NCI-H1417 (cell line): ENCODE measurements at regions not wholly inside any gene's neighbourhood (a gene's known extent, or its start where the extent isn't known, plus 50 kb on each side); places are given as distances from the start of the nearest gene placed in this dataset.
A peak's percentile ranks its signal among the peaks of the same experiment; 100 is the strongest.

Experiments
- DNase-seq, 3 experiments: peaks; one replicate each; lab custom pipeline; 2025; lab: John Stamatoyannopoulos, UW

- peak in 2 of 3 experiments; percentile 27 to 60 for DNase-seq
These were observed 128.0 kb upstream of the VSTM2B start for GRCh38 chr19:29397748-29398147.

GRCh38 chr19:29399804-29400203 lies 126.0 kb upstream of the VSTM2B start:
- peak in 1 of 3 experiments; percentile 49 for DNase-seq

GRCh38 chr19:29400917-29401711 lies 124.7 kb upstream of the VSTM2B start:
- no peak for DNase-seq

GRCh38 chr19:29401712-29402421 lies 123.9 kb upstream of the VSTM2B start:
- DNase-seq, result no peak

DNA sequence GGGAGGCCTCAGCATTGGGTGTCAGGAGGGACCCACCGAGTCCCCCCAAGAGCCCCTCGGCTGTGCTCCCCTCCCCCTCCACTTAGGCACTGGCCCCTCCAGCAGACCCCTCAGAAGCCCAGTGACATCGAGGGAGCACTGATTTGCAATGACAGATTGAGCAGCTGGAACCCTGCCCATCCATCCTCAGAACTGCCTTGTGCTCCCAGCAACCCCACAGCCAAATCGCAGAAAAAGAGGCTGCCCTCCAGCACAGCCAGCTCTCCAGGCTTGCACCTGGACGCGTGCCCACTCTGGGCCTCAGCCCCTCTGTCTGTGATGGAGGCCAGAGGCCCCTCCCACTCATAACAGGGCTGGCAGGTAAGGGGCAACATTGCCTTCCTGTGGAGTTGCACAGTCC lies 123.2 kb upstream of the VSTM2B start:
- DNase-seq, result no peak

DNA sequence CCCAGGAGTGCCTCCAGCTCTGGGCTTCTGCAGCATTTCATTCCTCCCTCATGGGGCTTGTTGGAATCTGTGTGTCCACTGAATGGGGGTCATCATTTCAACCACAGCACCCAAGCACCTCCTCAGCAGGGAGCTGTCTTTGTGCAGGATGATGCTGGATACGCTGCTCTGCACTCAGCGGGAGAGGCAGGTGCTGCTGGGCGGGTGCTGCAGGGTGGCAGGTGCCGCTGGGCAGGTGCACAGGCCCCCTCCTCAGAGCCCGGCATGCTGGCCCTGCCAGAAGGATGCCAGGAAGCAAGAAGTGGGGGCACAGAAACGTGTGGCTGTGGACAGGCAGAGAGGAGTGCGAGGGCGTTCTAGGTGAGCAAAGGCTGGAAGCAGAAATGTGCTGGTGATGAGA lies 121.8 kb upstream of the VSTM2B start:
- peak; percentile 75 to 91 (median 87) for DNase-seq

- DNase-seq, result peak; percentile 81 to 95 (median 91)
These were observed 120.7 kb upstream of the VSTM2B start for GRCh38 chr19:29404951-29405727.

DNA sequence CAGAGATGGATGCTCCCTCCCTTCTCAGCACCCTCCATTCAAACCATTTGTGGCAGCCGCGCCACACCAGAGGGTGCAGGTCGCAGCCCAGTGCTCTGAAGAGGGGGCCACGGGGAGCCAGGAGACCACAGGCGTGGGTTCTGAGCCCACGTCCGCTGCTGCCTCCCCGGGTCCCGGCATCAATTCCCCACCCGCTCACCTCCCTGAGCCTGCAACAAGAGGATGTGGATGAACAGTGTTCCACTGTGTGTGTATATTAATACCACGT lies 120.1 kb upstream of the VSTM2B start:
- DNase-seq, result no peak

DNA sequence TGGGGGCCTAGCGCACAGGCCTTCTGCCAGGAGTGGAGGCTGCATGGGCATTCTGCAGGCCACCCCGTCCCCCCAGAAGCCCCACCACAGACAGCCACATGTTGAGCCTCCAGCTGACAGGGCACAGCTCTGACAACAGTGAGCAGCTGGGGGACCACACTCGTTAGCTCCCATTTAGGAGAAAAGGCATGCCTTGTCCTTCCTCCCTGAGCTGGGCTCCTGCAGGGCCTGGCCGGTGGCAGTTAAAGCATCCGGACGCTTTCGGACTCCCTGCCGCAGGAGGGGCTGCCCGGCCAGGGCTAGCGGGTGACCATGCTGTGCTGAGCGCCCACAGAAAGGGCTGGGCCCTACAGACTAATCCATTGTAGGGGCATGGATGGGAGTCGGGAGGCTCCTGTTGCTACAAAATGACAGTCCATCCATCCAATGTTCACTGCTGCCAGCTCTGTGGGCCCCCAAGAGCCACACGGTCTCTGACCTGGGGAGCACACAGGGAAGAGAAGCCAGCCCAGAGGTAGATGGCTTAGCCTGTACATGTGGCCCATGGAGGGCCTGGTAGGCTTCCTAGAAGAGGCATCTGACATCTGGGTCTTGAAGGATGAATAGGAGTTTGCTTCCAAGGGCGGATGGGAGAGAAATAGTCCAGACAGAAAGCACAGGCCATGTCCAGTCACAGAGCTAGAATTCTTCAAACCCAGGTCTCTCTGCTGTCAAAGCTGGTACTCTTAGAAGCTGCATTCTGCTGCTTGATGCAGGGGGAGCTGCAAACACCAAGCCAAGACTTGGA lies 116.5 kb upstream of the VSTM2B start:
- DNase-seq, result no peak

GRCh38 chr19:29410601-29411000 lies 115.2 kb upstream of the VSTM2B start:
- no peak for DNase-seq

DNA sequence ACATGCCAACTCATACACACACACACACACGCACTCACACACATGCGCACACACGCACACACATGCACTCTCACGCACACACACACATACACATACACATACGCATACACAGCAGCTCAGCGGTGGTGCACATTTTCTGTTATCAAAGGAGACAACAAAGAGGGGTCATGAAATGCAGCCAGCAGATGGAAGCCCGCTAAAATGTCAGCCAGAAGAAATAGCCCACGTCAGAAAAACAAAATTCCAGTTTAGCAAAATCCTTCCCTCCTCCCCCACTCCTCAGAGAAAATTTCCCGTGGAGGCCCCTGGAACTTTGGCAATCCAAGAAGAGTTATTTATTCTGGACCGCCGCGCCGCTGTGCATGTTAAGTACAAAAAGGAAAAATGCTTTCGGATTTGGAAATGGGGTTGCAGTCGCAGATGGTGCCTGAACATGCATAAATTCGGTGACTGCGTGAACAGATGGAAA lies 114.6 kb upstream of the VSTM2B start:
- no peak for DNase-seq

GRCh38 chr19:29413435-29413834 lies 112.4 kb upstream of the VSTM2B start:
- DNase-seq, result no peak

DNA sequence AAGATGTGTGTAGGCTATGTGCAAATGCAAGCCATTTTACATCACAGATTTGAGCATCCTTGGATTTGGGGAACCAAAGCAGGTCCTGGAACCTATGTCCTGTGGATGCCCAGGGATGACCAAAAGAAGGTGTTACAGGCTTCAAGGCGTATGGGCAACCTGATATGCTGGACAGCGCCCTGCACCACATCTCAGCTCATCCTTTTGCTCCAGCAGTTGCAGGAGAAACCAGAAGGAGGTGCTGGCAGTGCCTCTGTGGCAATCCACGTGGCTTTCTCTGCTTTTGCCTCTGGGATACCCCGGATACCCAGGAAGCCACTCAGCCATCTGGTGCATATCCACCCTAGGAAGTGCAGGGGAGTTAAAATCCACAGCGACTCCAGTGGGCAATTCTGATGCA lies 110.3 kb upstream of the VSTM2B start:
- DNase-seq, result no peak

DNA sequence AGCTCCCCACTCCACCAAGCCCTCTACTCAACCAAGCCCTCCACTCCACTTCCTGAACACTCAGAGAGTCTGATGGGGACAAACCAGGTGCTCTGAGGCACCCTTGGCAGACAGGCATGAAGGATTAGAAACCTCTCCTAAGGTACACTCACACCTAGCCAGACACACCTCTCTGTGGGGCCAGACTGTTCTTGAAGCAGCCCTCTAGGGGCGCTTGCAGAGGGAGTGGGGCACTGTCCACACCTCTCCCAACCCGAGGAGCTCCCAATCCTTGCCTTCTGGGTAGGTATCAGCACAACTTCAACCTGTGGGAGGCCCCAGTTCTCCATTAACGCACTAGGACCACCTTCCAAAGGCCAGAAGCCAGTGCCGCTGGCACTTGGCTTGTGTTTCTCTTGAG lies 108.7 kb upstream of the VSTM2B start:
- DNase-seq, result peak in 1 of 3 experiments; percentile 86

DNA sequence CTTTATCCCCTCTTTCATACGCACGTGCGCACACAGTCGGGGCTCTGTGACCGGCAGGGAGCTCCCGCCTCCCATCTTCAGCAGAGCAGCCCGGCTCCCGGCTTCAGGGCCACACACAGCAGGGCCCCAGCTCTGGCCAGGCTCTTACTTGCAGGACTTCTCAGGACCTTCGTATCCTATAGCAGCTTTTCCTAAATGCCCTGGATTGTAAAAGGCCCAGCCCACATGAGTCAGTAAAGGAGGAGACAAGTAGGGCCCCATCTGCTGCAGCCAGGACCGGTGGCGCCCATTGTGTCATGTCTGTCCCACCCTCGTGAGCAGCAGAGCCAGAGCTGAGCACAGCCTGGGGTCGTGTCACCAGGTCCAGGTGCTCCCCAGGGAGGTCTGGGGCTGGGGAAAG lies 107.6 kb upstream of the VSTM2B start:
- DNase-seq, result no peak

- no peak for DNase-seq
These were observed 105.7 kb upstream of the VSTM2B start for GRCh38 chr19:29420065-29420464.

- no peak for DNase-seq
These were observed 105.2 kb upstream of the VSTM2B start for GRCh38 chr19:29420482-29421195.

GRCh38 chr19:29421196-29421545 lies 104.6 kb upstream of the VSTM2B start:
- no peak for DNase-seq

DNA sequence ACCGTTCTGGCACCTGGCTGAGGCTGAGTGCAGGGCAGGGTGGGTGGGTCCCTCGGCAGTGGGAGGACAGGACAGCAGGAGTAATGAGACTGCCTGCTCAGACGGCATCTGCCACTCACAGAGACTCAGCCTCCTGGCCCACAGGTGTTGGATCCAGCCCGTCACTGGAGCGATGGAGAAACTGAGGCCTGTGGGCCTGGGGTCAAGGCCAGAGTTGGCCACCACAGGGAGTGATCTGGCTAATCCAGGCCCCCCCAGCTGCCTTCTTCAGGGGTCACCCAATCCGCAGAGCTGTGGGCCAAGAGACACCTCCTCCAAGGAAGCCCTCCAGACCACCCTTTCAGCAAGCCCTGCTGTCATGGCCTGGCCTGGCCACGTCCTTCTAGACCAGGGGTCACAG lies 103.7 kb upstream of the VSTM2B start:
- DNase-seq, result no peak

- DNase-seq, result no peak
These were observed 103.2 kb upstream of the VSTM2B start for GRCh38 chr19:29422486-29423085.

GRCh38 chr19:29428071-29428470 lies 97.7 kb upstream of the VSTM2B start:
- peak in 1 of 3 experiments; percentile 2 for DNase-seq
